GM23338 (cell line): ENCODE measurements at regions not wholly inside any gene's neighbourhood (a gene's known extent, or its start where the extent isn't known, plus 50 kb on each side); places are given as distances from the start of the nearest gene placed in this dataset.

Source experiments
- CREB1 ChIP-seq: fragments of 250-450 bp; sonication (Bioruptor Pico); IDR thresholded peaks from 2 replicates; pipeline ENCODE4 v1.5.0; 2020; ENCODE audit warnings: low read depth, mild to moderate bottlenecking, moderate library complexity
- EZH2 ChIP-seq: fragments of 200-600 bp; sonication (generic); IDR thresholded peaks from one replicate; pipeline ENCODE4 v1.8.0; 2017; ENCODE audit warnings: antibody characterized with exemption, mild to moderate bottlenecking, low read depth; ENCODE audit not compliant: unreplicated experiment
- EZH2phosphoT487 ChIP-seq: fragments of 200-600 bp; sonication (generic); IDR thresholded peaks from one replicate; pipeline ENCODE4 v1.8.1; 2018; ENCODE audit warnings: antibody characterized with exemption; ENCODE audit not compliant: unreplicated experiment
- JUNB ChIP-seq: IDR thresholded peaks from one replicate; pipeline ENCODE4 v1.6.1; 2016; ENCODE audit warnings: antibody characterized with exemption; ENCODE audit not compliant: unreplicated experiment
- NANOG ChIP-seq: IDR thresholded peaks from 2 replicates; pipeline ENCODE4 v1.6.1; 2016; ENCODE audit warnings: antibody characterized with exemption, borderline replicate concordance
- POLR2AphosphoS5 ChIP-seq: IDR thresholded peaks from 2 replicates; pipeline ENCODE4 v1.6.1; 2016; ENCODE audit warnings: antibody characterized with exemption, low read depth
- STAT1 ChIP-seq: IDR thresholded peaks from one replicate; pipeline ENCODE4 v1.6.1; 2016; ENCODE audit warnings: antibody characterized with exemption; ENCODE audit not compliant: unreplicated experiment
- ZNF331 ChIP-seq: fragments of 250-450 bp; sonication (Bioruptor Pico); IDR thresholded peaks from 2 replicates; pipeline ENCODE4 v1.5.0; 2020; ENCODE audit warnings: low read depth, mild to moderate bottlenecking, moderate library complexity
- ZNF462 ChIP-seq: fragments of 250-450 bp; sonication (Bioruptor Pico); IDR thresholded peaks from 2 replicates; pipeline ENCODE4 v1.5.0; 2020; ENCODE audit warnings: mild to moderate bottlenecking, moderate library complexity
- TF ChIP-seq, protein P1 (sequence below), 2 experiments: fragments of 200-600 bp in 1 of 2; sonication (generic) in 1 of 2; conservative IDR thresholded peaks; 2 replicates each; pipeline versions ENCODE4 v1.5.1 to v1.6.1; 2016 to 2017; ENCODE audit warnings: antibody characterized with exemption in 2 of 2, low read depth in 2 of 2, mild to moderate bottlenecking in 2 of 2, moderate library complexity in 1 of 2
- TF ChIP-seq, protein P2 (sequence below): IDR thresholded peaks from one replicate; pipeline ENCODE4 v1.6.1; 2018; ENCODE audit warnings: antibody characterized with exemption; ENCODE audit not compliant: unreplicated experiment
- TF ChIP-seq, protein P3 (sequence below): IDR thresholded peaks from 2 replicates; pipeline ENCODE4 v1.6.1; 2016; ENCODE audit warnings: antibody characterized with exemption

DNA sequence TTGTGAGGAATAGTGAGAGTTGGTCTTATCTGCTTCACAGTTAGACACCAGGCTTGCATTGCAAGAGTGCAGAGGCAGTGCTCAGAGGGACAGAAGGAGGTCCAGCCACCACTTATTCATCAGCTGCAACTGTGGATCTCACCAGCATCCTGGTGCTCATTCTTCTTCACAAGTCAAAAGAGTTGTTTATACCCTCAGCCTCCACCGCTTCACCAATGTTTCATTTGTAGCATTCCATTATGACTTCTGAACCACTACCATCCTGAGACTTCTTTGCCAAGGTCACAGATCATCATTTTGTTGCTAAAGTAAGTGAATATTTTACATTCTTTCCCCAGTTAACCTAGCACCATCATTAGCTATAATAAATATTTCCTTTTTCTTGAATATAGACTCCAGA, 230.5 kb upstream of the KITLG start:
- no peak for TF ChIP-seq EZH2
- no peak for TF ChIP-seq EZH2phosphoT487
- TF ChIP-seq, protein P1, sequence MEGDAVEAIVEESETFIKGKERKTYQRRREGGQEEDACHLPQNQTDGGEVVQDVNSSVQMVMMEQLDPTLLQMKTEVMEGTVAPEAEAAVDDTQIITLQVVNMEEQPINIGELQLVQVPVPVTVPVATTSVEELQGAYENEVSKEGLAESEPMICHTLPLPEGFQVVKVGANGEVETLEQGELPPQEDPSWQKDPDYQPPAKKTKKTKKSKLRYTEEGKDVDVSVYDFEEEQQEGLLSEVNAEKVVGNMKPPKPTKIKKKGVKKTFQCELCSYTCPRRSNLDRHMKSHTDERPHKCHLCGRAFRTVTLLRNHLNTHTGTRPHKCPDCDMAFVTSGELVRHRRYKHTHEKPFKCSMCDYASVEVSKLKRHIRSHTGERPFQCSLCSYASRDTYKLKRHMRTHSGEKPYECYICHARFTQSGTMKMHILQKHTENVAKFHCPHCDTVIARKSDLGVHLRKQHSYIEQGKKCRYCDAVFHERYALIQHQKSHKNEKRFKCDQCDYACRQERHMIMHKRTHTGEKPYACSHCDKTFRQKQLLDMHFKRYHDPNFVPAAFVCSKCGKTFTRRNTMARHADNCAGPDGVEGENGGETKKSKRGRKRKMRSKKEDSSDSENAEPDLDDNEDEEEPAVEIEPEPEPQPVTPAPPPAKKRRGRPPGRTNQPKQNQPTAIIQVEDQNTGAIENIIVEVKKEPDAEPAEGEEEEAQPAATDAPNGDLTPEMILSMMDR (conservative IDR thresholded peaks at IDR 0.05; ENCODE audit: low read depth in 2 of 2), result no peak
- no peak for TF ChIP-seq CREB1
- no peak for TF ChIP-seq POLR2AphosphoS5
- TF ChIP-seq, protein P2, sequence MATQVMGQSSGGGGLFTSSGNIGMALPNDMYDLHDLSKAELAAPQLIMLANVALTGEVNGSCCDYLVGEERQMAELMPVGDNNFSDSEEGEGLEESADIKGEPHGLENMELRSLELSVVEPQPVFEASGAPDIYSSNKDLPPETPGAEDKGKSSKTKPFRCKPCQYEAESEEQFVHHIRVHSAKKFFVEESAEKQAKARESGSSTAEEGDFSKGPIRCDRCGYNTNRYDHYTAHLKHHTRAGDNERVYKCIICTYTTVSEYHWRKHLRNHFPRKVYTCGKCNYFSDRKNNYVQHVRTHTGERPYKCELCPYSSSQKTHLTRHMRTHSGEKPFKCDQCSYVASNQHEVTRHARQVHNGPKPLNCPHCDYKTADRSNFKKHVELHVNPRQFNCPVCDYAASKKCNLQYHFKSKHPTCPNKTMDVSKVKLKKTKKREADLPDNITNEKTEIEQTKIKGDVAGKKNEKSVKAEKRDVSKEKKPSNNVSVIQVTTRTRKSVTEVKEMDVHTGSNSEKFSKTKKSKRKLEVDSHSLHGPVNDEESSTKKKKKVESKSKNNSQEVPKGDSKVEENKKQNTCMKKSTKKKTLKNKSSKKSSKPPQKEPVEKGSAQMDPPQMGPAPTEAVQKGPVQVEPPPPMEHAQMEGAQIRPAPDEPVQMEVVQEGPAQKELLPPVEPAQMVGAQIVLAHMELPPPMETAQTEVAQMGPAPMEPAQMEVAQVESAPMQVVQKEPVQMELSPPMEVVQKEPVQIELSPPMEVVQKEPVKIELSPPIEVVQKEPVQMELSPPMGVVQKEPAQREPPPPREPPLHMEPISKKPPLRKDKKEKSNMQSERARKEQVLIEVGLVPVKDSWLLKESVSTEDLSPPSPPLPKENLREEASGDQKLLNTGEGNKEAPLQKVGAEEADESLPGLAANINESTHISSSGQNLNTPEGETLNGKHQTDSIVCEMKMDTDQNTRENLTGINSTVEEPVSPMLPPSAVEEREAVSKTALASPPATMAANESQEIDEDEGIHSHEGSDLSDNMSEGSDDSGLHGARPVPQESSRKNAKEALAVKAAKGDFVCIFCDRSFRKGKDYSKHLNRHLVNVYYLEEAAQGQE, result no peak
- no peak for TF ChIP-seq NANOG
- TF ChIP-seq ZNF331 (CRISPR knock-in tag), result no peak
- TF ChIP-seq JUNB, result no peak
- TF ChIP-seq, protein P3, sequence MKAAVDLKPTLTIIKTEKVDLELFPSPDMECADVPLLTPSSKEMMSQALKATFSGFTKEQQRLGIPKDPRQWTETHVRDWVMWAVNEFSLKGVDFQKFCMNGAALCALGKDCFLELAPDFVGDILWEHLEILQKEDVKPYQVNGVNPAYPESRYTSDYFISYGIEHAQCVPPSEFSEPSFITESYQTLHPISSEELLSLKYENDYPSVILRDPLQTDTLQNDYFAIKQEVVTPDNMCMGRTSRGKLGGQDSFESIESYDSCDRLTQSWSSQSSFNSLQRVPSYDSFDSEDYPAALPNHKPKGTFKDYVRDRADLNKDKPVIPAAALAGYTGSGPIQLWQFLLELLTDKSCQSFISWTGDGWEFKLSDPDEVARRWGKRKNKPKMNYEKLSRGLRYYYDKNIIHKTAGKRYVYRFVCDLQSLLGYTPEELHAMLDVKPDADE, result no peak
- TF ChIP-seq STAT1, result no peak
- no peak for TF ChIP-seq ZNF462 (CRISPR knock-in tag)
